Suprapubic skin (tissue), 3 donors: ENCODE measurements at regions not wholly inside any gene's neighbourhood (a gene's known extent, or its start where the extent isn't known, plus 50 kb on each side); places are given as distances from the start of the nearest gene placed in this dataset.

ENCODE experiments used
- EP300 ChIP-seq: sonication (generic); formaldehyde crosslinking; IDR thresholded peaks from one replicate; pipeline ENCODE4 v1.6.1; 2017; ENCODE audit warnings: antibody characterized with exemption
- POLR2A ChIP-seq, 2 donors: fragments of 450-650 bp; IDR thresholded peaks; one replicate each; pipeline ENCODE4 v1.6.1; 2017; ENCODE audit warnings: antibody characterized with exemption in 2 of 2, mild to moderate bottlenecking in 2 of 2, moderate library complexity in 2 of 2
- TF ChIP-seq, protein P1 (sequence below), 2 donors: fragments of 200-600 bp in 1 of 2; fragments of 450-650 bp in 1 of 2; sonication (generic) in 1 of 2; IDR thresholded peaks; one replicate each; pipeline ENCODE4 v1.5.1; 2016 to 2019; ENCODE audit warnings: antibody characterized with exemption in 2 of 2, mild to moderate bottlenecking in 1 of 2, moderate library complexity in 1 of 2

DNA sequence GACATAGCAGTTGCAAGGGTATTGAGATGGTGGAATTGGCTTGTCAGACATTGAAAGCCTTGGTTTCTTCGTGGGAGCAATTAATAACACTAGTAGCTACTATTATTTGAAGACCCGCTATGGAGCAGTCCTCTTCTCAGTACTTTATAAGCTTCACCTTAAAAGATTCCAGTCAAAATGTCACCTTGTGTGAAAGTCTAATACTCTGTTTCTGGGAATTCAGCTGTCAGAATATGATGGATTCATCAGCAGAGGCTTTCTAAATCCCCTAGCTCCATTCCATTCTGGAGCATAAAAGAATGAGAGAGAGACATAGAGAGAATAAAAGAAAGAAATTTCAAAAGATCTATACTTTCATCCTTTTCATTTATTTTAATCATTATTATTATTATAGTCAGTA lies 375.9 kb upstream of the ADGRL2 start:
- TF ChIP-seq, protein P1, sequence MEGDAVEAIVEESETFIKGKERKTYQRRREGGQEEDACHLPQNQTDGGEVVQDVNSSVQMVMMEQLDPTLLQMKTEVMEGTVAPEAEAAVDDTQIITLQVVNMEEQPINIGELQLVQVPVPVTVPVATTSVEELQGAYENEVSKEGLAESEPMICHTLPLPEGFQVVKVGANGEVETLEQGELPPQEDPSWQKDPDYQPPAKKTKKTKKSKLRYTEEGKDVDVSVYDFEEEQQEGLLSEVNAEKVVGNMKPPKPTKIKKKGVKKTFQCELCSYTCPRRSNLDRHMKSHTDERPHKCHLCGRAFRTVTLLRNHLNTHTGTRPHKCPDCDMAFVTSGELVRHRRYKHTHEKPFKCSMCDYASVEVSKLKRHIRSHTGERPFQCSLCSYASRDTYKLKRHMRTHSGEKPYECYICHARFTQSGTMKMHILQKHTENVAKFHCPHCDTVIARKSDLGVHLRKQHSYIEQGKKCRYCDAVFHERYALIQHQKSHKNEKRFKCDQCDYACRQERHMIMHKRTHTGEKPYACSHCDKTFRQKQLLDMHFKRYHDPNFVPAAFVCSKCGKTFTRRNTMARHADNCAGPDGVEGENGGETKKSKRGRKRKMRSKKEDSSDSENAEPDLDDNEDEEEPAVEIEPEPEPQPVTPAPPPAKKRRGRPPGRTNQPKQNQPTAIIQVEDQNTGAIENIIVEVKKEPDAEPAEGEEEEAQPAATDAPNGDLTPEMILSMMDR (IDR thresholded peaks at IDR 0.05), result no peak
- TF ChIP-seq POLR2A (IDR thresholded peaks at IDR 0.05) (no peak), EP300 (no peak)
